Thymus (tissue), 11 donors: ENCODE measurements at regions not wholly inside any gene's neighbourhood (a gene's known extent, or its start where the extent isn't known, plus 50 kb on each side); places are given as distances from the start of the nearest gene placed in this dataset.
A peak's percentile ranks its signal among the peaks of the same experiment; 100 is the strongest.

Experiments
- DNase-seq, 9 donors: peaks; one replicate each; pipeline ENCODE4 v3.0.0-alpha.2; 2013; ENCODE audit warnings: low spot score in 9 of 9, low read depth in 6 of 9, missing footprints in 1 of 9
- H3K27ac ChIP-seq, 2 donors: one replicate each; pipeline ENCODE4 v1.5.1; 2013; ENCODE audit warnings: control low read depth in 1 of 2, low read depth in 1 of 2, low read length in 1 of 2, mild to moderate bottlenecking in 1 of 2, moderate library complexity in 1 of 2
- H3K27me3 ChIP-seq, 2 donors: one replicate each; pipeline ENCODE4 v1.5.1; 2013; ENCODE audit warnings: low read length in 1 of 2; ENCODE audit not compliant: control insufficient read depth in 2 of 2, insufficient read depth in 1 of 2
- H3K36me3 ChIP-seq, 2 donors: one replicate each; pipeline ENCODE4 v1.5.1; 2013; ENCODE audit warnings: low read length in 1 of 2, mild to moderate bottlenecking in 1 of 2, moderate library complexity in 1 of 2; ENCODE audit not compliant: control insufficient read depth in 2 of 2, insufficient read depth in 2 of 2
- H3K4me1 ChIP-seq, 2 donors: one replicate each; pipeline ENCODE4 v1.5.1; 2013; ENCODE audit warnings: low read length in 2 of 2; ENCODE audit not compliant: control insufficient read depth in 2 of 2, insufficient read depth in 2 of 2
- H3K4me3 ChIP-seq, 2 donors: one replicate each; pipeline ENCODE4 v1.5.1; 2013; ENCODE audit warnings: low read length in 2 of 2, control low read depth in 1 of 2, mild to moderate bottlenecking in 1 of 2
- H3K9me3 ChIP-seq, 2 donors: one replicate each; pipeline ENCODE4 v1.5.1; 2013; ENCODE audit warnings: low read length in 1 of 2, mild to moderate bottlenecking in 1 of 2; ENCODE audit not compliant: control insufficient read depth in 2 of 2, insufficient read depth in 1 of 2
- WGBS: extraction: QIAGEN DNeasy Blood & Tissue Kit; methylation state at CpG from one replicate; pipeline ENCODE4 v1.1.7; 2013; 5-methylcytosine and 5-hydroxymethylcytosine counted together
- donor health status: healthy.

GRCh38 chr12:77319166-77319565 is 253.8 kb upstream of the E2F7 start:
- H3K9me3 ChIP-seq: no peaks in the 10 kb centered on the region
- peaks cover 9 to 12% of the 10 kb centered on the region in 2 donors for H3K27me3 ChIP-seq
- no peak overlapping the region for H3K4me3 ChIP-seq
- no peaks in the 10 kb centered on the region for H3K36me3 ChIP-seq
- H3K4me1 ChIP-seq: no peaks in the 10 kb centered on the region
- 88% methylated on average over 2 of the region's 2 CpGs for WGBS
- DNase-seq: no peak
- H3K27ac ChIP-seq: no peak overlapping the region

- 93% methylated on average over 3 of the region's 3 CpGs for WGBS
These were observed 250.0 kb upstream of the E2F7 start for GRCh38 chr12:77315407-77315806.

GRCh38 chr12:77314378-77315052 is 249.1 kb upstream of the E2F7 start:
- no peaks in the 10 kb centered on the region for H3K4me1 ChIP-seq
- no peak for DNase-seq
- no peak overlapping the region for H3K27ac ChIP-seq
- H3K36me3 ChIP-seq: no peaks in the 10 kb centered on the region
- H3K9me3 ChIP-seq: no peaks in the 10 kb centered on the region
- WGBS: 82% methylated on average over 2 of the region's 2 CpGs
- no peak overlapping the region for H3K4me3 ChIP-seq
- H3K27me3 ChIP-seq: no peaks in the 10 kb centered on the region

More at GRCh38 chr12:77315407-77315806, 250.0 kb upstream of the E2F7 start:
- Histone ChIP-seq H3K4me3 (no peak overlapping the region), H3K36me3 (no peaks in the 10 kb centered on the region), H3K4me1 (no peaks in the 10 kb centered on the region), H3K27ac (no peak overlapping the region), H3K27me3 (no peaks in the 10 kb centered on the region), H3K9me3 (no peaks in the 10 kb centered on the region)
- DNase-seq: no peak

GRCh38 chr12:77308056-77308455 is 242.7 kb upstream of the E2F7 start:
- no peaks in the 10 kb centered on the region for H3K9me3 ChIP-seq
- no peak for DNase-seq
- H3K4me1 ChIP-seq: no peaks in the 10 kb centered on the region
- no peaks in the 10 kb centered on the region for H3K36me3 ChIP-seq
- H3K4me3 ChIP-seq: no peak overlapping the region
- no peaks in the 10 kb centered on the region for H3K27me3 ChIP-seq
- no peak overlapping the region for H3K27ac ChIP-seq
- 95% methylated on average over 2 of the region's 2 CpGs for WGBS

- no peaks in the 10 kb centered on the region for H3K27me3 ChIP-seq
- H3K27ac ChIP-seq: no peak overlapping the region
- no peaks in the 10 kb centered on the region for H3K4me1 ChIP-seq
- no peak overlapping the region for H3K4me3 ChIP-seq
- H3K9me3 ChIP-seq: no peaks in the 10 kb centered on the region
- H3K36me3 ChIP-seq: no peaks in the 10 kb centered on the region
- no peak for DNase-seq
- 0% methylated on average over 1 of the region's 1 CpG for WGBS
These were observed 235.4 kb upstream of the E2F7 start for GRCh38 chr12:77300811-77301210.

- H3K4me3 ChIP-seq: no peak overlapping the region
- peak in 1 of 9 donors; percentile 4 for DNase-seq
- WGBS: 84% methylated on average over 4 of the region's 4 CpGs
These were observed 234.7 kb upstream of the E2F7 start for GRCh38 chr12:77299910-77300669.

GRCh38 chr12:77299001-77299400 is 233.6 kb upstream of the E2F7 start:
- DNase-seq: no peak
- H3K36me3 ChIP-seq: no peaks in the 10 kb centered on the region

More at GRCh38 chr12:77299910-77300669, 234.7 kb upstream of the E2F7 start:
- Histone ChIP-seq H3K9me3 (no peaks in the 10 kb centered on the region), H3K36me3 (no peaks in the 10 kb centered on the region), H3K27ac (no peak overlapping the region), H3K27me3 (no peaks in the 10 kb centered on the region), H3K4me1 (no peaks in the 10 kb centered on the region)

GRCh38 chr12:77294016-77294415 is 228.6 kb upstream of the E2F7 start:
- no peaks in the 10 kb centered on the region for H3K9me3 ChIP-seq
- H3K27me3 ChIP-seq: no peaks in the 10 kb centered on the region
- H3K36me3 ChIP-seq: no peaks in the 10 kb centered on the region
- no peak overlapping the region for H3K4me3 ChIP-seq
- H3K4me1 ChIP-seq: no peaks in the 10 kb centered on the region
- 93% methylated on average over 1 of the region's 1 CpG for WGBS
- no peak overlapping the region for H3K27ac ChIP-seq
- no peak for DNase-seq

More at GRCh38 chr12:77299001-77299400, 233.6 kb upstream of the E2F7 start:
- H3K27ac ChIP-seq: no peak overlapping the region
- H3K27me3 ChIP-seq: no peaks in the 10 kb centered on the region
- no peaks in the 10 kb centered on the region for H3K4me1 ChIP-seq
- 93% methylated on average over 3 of the region's 3 CpGs for WGBS
- no peak overlapping the region for H3K4me3 ChIP-seq
- no peaks in the 10 kb centered on the region for H3K9me3 ChIP-seq

GRCh38 chr12:77274926-77275325 is 209.6 kb upstream of the E2F7 start:
- WGBS: 84% methylated on average over 1 of the region's 1 CpG
- H3K9me3 ChIP-seq: no peaks in the 10 kb centered on the region
- H3K27me3 ChIP-seq: no peaks in the 10 kb centered on the region
- no peaks in the 10 kb centered on the region for H3K36me3 ChIP-seq
- DNase-seq: no peak
- H3K4me3 ChIP-seq: no peak overlapping the region
- no peaks in the 10 kb centered on the region for H3K4me1 ChIP-seq
- H3K27ac ChIP-seq: no peak overlapping the region
